Medulla oblongata (tissue), 1 donor: ENCODE measurements at regions not wholly inside any gene's neighbourhood (a gene's known extent, or its start where the extent isn't known, plus 50 kb on each side); places are given as distances from the start of the nearest gene placed in this dataset.

Source experiments
- DNase-seq: peaks from one replicate; pipeline ENCODE4 v3.0.0-alpha.2; 2015; ENCODE audit errors: extremely low spot score

DNA sequence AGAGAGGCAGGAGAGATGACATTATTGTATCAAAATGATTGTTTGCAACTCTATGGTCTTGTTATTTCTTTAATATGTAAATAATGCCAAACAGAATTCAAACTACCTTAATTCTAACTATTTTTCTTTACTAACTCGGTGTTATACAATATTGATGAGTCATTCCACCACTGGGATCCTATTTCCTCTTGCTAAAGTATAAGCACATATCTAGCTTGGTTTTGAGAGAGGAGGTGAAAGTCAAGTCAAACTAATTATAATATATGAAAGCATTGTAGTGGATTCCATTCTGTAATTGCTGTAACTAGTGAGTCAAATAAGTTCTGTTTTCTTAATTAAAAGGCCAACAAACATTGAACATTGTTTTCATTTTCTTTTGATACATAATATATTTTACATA, 837.6 kb downstream of the PDHA2 start:
- DNase-seq: no peak

DNA sequence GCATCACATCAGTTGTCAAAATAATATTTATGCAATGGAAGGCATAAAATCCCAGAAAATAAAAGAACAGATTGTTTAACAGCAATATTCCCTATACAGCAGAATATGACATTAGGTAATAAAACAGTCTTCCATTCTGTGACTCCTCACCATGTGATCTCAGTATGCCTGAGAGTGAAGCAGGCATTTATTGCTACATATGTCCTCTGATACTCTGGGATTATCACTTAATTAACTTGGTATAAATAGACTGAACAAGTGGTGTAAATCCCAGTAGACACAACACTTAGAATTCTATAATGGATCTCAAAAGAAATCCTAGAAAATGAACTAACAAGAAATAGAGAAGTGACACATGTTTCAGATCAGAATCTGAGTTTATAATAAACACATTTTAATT, 841.3 kb downstream of the PDHA2 start:
- no peak for DNase-seq

DNA sequence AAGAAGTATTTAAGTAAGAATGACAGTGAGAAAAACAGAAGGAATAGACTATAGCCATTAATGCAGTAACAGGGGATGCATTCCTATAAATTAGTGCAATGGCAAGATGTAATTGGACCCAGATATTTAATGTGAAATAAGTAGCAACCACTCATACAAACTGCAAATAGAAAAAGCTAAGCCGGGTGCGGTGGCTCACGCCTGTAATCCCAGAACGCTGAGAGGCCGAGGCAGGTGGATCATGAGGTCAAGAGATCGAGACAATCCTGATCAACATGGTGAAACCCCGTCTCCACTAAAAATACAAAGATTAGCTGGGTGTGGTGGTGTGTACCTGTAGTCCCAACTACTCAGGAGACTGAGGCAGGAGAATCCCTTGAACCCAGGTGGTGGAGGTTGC, 845.8 kb downstream of the PDHA2 start:
- no peak for DNase-seq

DNA sequence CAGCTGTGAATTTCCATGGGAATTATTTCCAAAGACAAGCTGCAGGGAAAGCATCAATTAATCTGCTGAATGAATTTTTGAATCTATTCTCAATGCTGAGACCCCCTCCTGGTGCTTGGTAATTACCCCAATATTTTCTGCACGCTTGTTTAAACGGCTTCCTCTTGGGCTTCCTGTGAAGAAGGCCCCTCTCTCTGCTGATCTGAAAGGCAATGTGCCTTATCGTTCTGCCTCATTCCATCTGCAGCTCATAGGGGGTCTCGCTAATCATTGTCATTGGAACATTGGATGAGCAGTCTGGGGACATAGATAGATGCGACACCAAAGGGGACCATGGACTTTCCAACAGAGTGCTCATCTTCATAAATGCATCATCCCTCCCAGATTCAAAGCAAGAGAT, 851.6 kb downstream of the PDHA2 start:
- no peak for DNase-seq

DNA sequence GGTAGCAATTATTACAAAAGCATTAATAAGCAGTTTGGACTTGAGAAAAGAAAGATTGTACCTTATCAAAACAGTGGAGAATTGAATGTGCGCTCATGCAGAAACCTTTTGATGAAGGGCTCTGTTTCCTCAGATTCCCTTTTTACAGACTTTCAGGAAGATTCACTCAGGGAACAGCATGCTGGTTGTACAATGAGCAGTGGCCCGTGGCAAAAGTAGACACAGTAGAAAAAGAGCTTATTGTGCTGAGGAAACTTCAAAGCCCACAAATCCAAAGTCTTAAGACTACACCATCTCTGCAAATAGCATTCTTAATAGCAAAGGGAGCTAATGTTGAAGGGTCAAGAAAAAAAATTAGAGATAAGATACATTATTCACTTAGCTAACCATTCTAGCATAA, 858.9 kb downstream of the PDHA2 start:
- DNase-seq: no peak

DNA sequence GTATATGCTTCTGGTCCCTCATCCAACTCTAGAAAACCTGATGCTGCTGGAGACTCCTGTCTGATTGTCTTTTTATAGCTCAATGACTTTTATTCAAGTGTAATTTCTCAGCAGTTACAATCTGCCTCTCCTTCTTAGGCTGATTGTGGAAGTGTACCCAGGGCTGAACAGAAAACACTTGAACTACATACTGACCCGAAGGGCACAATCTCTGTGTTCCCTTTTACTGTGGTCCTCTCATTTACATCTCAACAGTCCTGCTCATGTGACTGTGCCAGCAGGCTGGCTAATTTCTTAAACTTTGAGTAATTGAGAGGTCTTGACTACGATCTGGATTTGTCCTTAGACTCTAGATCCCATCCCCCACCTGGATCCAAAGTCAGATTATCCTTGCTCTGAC, 863.4 kb downstream of the PDHA2 start:
- no peak for DNase-seq

DNA sequence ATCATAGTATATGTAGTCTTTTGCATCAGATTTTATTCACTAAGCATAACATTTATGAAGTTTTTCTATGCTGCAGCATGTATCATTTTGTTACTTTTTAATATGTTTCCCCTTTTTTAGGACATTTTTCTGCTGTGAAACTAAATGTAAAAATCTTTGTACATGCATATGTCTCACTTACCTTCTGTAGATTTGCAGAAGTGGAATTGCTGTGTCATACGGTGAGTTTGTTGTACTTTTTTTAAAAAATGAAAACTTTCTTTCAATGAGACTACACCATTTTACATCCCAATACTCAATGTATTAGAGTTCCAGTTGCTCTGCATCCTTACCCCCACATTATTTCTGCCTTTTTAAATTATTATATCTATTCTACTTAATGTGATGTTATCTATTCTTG, 868.9 kb downstream of the PDHA2 start:
- DNase-seq: no peak

DNA sequence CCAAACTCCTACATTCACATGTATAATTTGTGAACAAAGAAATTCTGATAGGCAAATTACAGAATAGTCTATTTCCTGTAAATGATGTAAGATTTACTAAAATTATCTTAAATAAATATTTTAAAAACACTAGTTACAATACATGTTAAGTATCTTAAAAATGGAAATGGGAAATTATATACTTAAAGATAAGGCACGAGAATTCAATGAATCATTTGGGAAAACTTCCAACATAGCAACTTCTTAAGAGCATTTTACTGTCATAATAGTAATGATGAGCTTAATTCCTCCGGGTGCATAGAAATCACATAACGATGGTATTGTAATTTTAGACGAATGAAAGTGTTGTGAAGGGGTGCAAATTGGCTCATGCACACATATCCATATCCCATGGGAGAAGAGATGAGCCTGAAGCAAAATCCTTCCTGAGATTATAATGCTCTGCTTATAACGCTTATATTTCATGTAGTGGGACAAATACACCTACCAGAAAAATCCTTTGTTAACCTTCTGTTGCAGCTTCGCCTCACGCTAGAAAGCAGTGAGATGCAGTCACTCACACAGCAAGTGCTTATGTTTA, 873.5 kb downstream of the PDHA2 start:
- no peak for DNase-seq

DNA sequence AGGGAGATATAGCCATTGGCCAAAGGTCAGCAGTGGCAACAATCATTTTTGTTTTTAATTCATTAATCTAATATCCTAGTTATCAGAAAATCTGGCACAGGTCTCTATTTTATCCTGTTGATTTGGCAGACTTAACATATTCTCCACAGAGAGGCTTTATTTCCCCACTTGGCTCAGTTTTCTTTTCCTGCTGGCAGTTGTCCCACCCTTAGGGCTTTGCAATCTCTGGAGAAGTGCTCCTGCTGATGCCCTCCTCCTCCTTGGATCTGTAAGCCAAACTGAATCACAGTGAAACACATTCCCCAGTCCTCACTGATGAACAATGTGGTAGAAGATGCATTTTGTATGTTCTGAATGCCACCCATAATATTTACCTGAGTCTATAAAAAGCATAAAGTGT, 889.7 kb downstream of the PDHA2 start:
- peak; percentile 5 for DNase-seq

DNA sequence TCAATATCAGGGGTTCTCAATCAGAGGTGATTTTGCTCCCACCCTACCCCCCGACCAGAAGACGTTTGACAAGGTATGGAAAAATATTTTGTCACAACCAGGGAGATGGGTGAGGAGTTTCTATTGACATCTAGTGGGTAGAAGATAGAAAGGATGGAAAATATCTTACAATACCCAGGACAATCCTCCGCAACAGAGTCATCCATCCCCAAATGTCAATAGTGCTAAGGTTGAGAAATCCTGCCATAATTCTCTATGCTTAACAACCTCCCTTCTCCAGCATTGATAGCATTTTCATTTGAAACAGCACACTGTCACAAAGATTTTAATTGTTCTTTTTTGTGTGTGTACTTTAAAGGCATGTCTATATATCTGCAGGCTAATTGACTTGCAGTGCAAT, 890.5 kb downstream of the PDHA2 start:
- no peak for DNase-seq

DNA sequence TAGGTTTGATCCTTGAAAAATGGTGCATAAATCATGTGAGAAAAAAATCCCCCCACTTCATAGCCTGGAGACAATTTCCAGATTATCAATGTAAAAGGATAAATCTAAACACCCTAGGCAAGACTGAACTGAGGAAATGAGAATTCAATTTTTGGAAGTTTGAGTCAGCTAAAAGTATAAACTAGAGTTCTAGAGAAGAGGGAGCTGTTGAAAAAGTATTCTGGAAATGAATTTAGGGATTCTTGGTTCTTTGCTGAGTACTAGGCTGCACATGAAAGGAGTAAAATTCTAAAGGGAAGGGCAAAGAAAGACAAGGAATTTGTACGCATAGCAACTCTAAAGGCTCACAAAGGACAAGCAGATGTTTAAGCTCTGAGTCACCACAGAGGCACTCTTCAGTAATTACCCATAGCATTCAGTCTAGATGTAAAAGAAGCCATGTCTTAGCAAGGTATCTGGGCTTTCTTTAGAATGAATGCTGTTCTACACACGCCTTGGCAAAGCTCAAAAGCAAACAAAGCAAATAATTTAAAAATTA, 896.5 kb downstream of the PDHA2 start:
- no peak for DNase-seq

DNA sequence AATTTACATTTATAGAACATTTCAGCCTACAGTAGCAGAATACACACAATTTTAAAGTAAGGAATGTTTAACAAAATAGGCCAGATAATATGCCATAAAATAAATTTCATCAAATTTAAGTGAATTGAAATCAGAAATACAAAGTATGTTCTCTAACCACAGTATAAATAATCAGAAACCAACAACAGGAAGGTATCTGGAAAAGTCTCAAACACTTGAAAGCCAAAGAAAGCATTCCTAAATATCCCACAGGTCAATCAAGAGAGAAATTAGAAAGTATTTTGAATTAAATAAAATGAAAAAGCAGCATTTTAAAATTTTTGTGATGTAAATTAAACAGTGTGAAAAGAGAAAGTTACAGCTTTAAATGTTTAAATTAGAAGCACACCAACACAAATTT, 899.2 kb downstream of the PDHA2 start:
- no peak for DNase-seq

DNA sequence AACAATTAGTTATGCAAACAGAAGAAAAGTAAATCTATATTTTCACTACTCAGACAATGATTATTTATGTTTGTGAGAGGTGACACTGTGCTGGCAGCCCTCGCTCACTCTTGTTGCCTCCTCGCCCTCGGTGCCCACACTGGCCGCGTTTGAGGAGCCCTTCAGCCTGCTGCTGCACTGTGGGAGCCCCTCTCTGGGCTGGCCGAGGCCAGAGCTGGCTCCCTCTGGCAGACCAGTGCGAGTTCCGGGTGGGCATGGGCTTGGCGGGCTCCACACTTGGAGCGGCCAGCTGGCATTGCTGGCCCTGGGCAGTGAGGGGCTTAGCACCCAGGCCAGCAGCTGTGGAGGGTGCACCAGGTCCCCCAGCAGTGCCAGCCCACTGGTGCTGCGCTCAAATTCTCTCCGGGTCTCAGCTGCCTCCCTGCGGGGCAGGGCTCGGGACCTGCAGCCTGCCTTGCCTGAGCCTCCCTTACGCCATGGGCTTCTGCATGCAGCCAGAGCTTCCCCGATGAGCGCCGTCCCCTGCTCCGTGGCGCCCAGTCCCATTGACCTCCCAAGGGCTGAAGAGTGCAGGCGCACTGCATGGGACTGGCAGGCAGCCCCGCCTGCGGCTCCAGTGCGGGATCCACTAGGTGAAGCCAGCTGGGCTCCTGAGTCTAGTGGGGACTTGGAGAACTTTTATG, 902.6 kb downstream of the PDHA2 start:
- no peak for DNase-seq

DNA sequence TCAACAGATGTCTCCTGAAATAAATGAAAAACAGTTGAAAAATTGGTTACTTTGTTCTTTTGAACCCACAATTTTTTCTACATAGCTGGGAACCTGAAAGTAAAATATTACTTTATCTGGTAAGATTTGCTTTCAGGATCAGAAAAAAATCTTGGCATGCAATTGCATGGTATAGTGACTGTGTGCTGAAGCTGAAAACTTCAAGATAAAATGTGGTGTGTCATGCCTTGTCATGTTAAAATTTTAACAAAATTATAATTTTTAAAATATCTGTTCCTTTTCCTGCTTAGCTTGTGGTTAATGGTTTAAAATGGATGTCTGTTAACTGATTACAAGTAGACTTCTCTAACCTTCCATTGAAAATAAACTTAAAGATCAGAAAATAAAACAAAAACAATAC, 904.8 kb downstream of the PDHA2 start:
- no peak for DNase-seq

DNA sequence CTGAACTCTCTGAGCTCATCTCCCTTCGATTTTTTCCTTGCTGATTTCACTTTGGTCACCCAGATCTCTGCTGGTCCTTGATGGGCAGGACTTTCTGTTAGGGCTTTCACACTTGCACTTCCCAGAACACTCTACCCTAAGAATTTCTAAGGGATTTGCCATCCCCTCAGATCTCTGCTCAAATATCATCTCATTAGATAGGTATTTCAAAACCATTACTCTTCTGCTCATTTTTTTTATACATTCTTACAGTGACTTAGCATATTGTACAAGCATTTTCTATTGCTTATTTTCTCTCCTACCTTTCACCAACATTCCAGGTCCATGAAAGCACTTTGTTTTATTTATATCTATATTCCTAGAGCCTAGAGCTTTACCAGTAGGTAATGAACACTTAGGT, 913.3 kb downstream of the PDHA2 start:
- DNase-seq: no peak

DNA sequence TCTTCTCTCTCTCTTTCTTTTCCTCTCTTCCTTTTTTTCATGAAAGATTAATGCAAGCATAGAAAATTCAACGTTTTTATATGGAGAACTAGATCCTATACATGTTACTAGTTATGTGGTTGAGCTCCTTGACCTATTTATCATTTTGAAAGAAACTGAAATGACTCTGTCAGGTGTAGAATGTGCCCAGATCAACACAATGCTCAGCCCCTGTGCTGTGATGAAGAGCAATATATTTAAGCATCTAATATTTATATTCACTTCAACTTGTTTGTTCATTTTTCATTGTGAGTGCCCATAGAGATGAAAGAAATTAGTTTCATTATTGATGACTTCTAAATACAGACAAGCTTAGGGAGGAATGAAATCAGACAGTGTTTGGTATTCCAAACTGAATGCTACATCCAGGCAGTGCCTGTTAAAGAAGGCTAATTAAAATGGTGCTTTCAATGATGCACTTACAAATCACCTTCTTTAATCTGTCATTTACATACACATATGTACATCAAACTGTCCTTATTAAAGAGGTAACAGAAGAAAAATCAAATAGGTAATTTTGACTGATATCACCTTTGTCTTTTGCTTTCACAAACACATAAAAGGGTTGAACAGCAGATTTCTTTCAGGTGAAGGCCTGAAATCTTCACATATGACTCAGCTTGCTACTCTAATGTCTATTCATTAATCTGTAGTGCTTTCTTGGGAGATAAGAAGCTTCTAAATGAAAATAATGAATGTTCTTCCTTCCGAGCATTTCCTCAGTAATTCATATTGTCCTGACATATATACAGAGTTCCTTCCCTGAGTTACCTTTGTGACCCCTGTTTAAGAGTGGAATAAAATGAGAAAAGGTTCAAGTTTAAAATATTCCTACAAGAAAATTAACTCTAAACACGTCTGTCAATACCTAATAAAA, 915.9 kb downstream of the PDHA2 start:
- no peak for DNase-seq

DNA sequence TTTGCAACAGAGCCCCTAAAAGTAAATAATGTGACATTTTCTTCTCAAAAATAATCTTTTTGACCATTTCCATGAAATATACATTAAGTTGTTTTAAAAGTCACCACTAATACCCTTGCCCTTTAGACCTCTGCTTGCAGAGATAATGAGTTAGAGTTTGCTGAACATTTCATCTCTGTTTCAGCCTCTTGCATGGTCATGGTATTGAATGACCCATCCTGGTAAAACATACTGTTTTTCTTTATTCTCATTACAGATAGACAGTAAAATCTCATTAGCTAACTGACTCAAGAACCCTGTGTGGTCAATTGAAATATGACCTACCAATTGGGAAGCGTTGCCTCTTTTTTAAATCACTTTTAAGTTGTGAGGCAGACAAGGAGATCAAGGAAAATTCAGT, 916.7 kb downstream of the PDHA2 start:
- DNase-seq: no peak

DNA sequence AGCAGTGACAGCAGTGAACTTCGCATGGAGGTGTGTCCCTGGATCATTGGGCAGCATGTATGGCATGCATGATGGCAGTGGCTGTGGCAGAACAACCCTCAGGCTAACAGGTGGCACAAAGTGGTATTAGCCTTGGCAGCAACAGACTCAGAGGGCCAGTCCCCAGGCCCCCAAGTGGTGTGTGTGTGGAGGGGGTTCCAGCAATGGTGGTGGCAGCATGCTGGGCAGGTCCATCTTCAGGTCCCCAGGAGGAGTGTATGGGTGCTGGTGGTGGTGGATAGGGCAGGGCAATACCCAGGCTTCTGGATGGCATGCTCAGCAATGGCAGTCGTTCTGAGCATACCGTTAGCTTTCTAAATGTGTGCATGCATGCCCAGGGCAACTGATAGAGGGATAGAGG, 923.7 kb downstream of the PDHA2 start:
- DNase-seq: no peak

DNA sequence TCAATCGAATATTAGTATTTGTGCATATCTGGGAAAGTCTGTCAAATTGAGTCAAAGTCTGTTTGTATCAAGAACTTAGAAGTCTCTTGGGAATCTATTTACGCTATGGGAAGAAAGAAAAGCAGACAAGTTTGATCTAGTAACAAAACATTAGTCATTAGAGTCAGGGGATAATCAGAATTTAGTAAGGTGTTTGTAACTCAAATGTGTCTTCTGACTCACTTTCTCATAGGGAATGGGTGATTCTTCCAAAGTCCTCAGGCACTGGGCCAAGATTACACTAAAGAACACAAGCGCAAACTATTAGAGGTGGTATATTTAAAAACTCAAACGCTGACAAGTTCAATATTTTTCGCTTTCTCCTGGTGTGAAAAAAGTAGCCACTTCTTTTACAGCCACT, 926.5 kb downstream of the PDHA2 start:
- no peak for DNase-seq

DNA sequence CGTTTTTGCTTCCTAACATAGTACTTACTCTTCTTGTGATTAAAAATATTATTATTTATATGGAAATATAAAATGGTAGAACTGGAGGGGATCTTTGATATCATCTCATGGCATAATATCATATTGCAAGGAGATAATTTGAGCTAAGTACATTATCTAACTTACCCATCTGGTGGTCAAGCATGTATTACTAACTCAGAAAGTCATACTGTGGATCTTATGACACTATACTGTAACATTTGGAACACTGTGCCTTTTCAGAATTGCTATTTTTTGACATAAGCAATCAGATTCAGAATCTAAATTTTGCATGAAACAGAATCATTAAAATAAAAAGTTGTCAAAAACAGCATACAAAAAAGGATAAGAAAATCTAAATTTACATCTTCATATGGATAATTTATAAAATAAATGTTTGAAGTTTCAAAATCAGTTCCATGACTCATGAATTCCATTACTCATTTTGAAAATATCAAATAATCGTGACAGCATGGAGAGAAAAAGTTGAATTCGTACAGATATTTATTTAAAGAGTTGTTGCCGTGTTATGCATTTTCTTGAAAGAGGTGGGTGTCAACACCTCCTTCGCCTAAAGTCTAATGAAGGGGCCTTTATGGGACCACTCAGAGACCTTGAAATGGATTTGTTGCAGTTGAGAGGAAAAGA, 928.1 kb downstream of the PDHA2 start:
- no peak for DNase-seq

DNA sequence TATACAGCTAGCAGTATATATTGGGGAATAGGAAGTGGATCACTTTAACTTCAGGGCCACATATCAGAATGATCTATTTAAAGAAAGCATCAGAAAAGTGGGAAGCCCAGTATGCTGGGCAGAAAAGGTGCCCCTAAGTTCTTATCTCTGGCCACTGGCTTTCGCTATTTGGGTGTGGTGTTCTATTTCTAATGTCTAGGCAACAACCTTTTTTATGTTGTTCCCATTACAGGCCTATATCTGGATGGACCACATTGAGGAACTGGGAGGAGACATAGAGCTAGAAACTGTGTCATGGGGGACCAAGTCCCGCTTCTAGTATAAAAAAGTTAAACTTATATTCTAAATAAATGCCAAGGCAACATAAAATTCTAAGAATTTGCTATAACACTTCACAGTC, 935.6 kb downstream of the PDHA2 start:
- no peak for DNase-seq

DNA sequence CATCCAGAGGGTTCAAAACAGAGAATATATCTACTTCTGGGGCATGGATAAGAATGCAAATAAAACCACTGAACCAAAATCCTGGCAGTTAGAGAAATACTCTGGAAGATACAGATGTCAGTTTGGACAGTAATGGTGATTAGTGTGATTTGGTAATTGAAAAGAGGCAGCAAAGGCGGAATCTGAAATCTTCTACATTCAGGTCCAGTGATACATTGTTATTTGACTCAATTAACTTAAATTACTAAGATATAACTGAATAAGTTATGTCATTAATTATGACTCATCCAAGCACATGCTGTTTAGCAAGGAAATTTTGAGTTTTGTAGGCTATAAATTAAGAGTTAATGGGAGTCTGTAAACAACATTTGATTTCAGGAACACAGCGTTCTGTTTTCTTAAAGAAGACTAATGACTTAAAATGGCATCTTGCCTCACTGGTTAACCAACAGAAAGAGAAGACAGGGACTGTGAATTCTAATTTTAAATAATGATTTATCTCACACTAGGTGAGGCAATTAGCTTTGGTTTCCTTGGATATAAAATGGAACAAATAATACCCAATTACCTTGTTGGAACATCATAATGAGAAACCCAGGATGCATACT, 937.1 kb downstream of the PDHA2 start:
- no peak for DNase-seq
